Testis (tissue), 2 donors: ENCODE measurements at regions not wholly inside any gene's neighbourhood (a gene's known extent, or its start where the extent isn't known, plus 50 kb on each side); places are given as distances from the start of the nearest gene placed in this dataset.
A peak's percentile ranks its signal among the peaks of the same experiment; 100 is the strongest.

ENCODE experiments used
- DNase-seq: peaks from one replicate; pipeline ENCODE4 v3.0.0-alpha.2; 2019
- H3K27ac ChIP-seq, 2 donors: fragments of 200-600 bp; sonication (generic); one replicate each; pipeline ENCODE4 v1.5.1; 2019
- H3K27me3 ChIP-seq: fragments of 200-600 bp; sonication (generic); one replicate; pipeline ENCODE4 v1.5.1; 2019
- H3K36me3 ChIP-seq: fragments of 200-600 bp; sonication (generic); one replicate; pipeline ENCODE4 v1.5.1; 2017; ENCODE audit warnings: low read depth; ENCODE audit errors: missing control alignments
- H3K4me1 ChIP-seq: fragments of 200-600 bp; sonication (generic); one replicate; pipeline ENCODE4 v1.5.1; 2019
- H3K4me3 ChIP-seq, 2 donors: fragments of 200-600 bp; sonication (generic); one replicate each; pipeline ENCODE4 v1.5.1; 2017 to 2019
- H3K9me3 ChIP-seq: fragments of 200-600 bp; sonication (generic); one replicate; pipeline ENCODE4 v1.5.1; 2017
- POLR2A ChIP-seq: fragments of 450-650 bp; IDR thresholded peaks from one replicate; pipeline ENCODE4 v1.6.1; 2017; ENCODE audit warnings: antibody characterized with exemption, mild to moderate bottlenecking, moderate library complexity
- WGBS, 2 donors: methylation state at CpG; one replicate each; pipeline ENCODE4 v1.1.5; 2018; 5-methylcytosine and 5-hydroxymethylcytosine counted together
- intact Hi-C: fragments of 100-400 bp; cut with DNase I; formaldehyde crosslinking; loops from one replicate; pipeline ENCODE4 v1.15.1; 2023; ENCODE audit warnings: low total_unique reads
- TF ChIP-seq, protein P1 (sequence below), 3 experiments: fragments of 450-650 bp in 2 of 3; fragments of 200-600 bp in 1 of 3; sonication (generic) in 1 of 3; IDR thresholded peaks; one replicate each; pipeline ENCODE4 v1.5.1; 2016 to 2019; ENCODE audit warnings: antibody characterized with exemption in 3 of 3, mild to moderate bottlenecking in 2 of 3, moderate library complexity in 1 of 3

- peak; percentile 90 for DNase-seq
- no peaks in the 10 kb centered on the region for H3K36me3 ChIP-seq
- H3K4me3 ChIP-seq = no peak overlapping the region
- WGBS, 2 donors = 1 to 3% methylated on average over 10 to 14 of the region's 14 CpGs
- H3K27me3 ChIP-seq = no peaks in the 10 kb centered on the region
- H3K27ac ChIP-seq = no peak overlapping the region
- intact Hi-C loops = no loop called here
- no peak for TF ChIP-seq POLR2A
- TF ChIP-seq, protein P1, sequence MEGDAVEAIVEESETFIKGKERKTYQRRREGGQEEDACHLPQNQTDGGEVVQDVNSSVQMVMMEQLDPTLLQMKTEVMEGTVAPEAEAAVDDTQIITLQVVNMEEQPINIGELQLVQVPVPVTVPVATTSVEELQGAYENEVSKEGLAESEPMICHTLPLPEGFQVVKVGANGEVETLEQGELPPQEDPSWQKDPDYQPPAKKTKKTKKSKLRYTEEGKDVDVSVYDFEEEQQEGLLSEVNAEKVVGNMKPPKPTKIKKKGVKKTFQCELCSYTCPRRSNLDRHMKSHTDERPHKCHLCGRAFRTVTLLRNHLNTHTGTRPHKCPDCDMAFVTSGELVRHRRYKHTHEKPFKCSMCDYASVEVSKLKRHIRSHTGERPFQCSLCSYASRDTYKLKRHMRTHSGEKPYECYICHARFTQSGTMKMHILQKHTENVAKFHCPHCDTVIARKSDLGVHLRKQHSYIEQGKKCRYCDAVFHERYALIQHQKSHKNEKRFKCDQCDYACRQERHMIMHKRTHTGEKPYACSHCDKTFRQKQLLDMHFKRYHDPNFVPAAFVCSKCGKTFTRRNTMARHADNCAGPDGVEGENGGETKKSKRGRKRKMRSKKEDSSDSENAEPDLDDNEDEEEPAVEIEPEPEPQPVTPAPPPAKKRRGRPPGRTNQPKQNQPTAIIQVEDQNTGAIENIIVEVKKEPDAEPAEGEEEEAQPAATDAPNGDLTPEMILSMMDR (IDR thresholded peaks at IDR 0.05) = peak; percentile 50 to 85 (median 82)
- peaks cover 9% of the 10 kb centered on the region for H3K4me1 ChIP-seq
- no peaks in the 10 kb centered on the region for H3K9me3 ChIP-seq
Observed at GRCh38 chr9:16191691-16192402, 639.0 kb downstream of the CCDC171 start.

GRCh38 chr9:16192403-16193017 lies 639.7 kb downstream of the CCDC171 start:
- intact Hi-C loops = no loop called here
- Histone ChIP-seq H3K27ac (no peak overlapping the region), H3K4me1 (peaks cover 9% of the 10 kb centered on the region), H3K36me3 (no peaks in the 10 kb centered on the region), H3K9me3 (no peaks in the 10 kb centered on the region), H3K27me3 (no peaks in the 10 kb centered on the region), H3K4me3 (no peak overlapping the region)
- no peak for DNase-seq
- 28 to 32% methylated on average over 6 of the region's 6 CpGs for WGBS, 2 donors
- TF ChIP-seq, protein P1 (IDR thresholded peaks at IDR 0.05) = no peak
- TF ChIP-seq POLR2A = no peak

- Histone ChIP-seq H3K36me3 (no peaks in the 10 kb centered on the region), H3K9me3 (no peaks in the 10 kb centered on the region), H3K27me3 (no peaks in the 10 kb centered on the region), H3K4me1 (peaks cover 9% of the 10 kb centered on the region), H3K4me3 (no peak overlapping the region), H3K27ac (no peak overlapping the region)
- intact Hi-C loops = no loop called here
- DNase-seq = no peak
- WGBS, 2 donors = 70 to 76% methylated on average over 3 of the region's 3 CpGs
- no peak for TF ChIP-seq POLR2A
- TF ChIP-seq, protein P1 (IDR thresholded peaks at IDR 0.05) = no peak
Observed at GRCh38 chr9:16193066-16193465, 640.2 kb downstream of the CCDC171 start.

GRCh38 chr9:16196206-16196605 lies 643.4 kb downstream of the CCDC171 start:
- WGBS, 2 donors = 80 to 97% methylated on average over 1 of the region's 1 CpG
- Histone ChIP-seq H3K4me1 (peaks cover 9% of the 10 kb centered on the region), H3K36me3 (no peaks in the 10 kb centered on the region), H3K4me3 (no peak overlapping the region), H3K27ac (no peak overlapping the region), H3K9me3 (no peaks in the 10 kb centered on the region), H3K27me3 (no peaks in the 10 kb centered on the region)
- no peak for DNase-seq
- intact Hi-C loops = no loop called here
- TF ChIP-seq POLR2A = no peak
- TF ChIP-seq, protein P1 (IDR thresholded peaks at IDR 0.05) = no peak
